HepG2 (cell line): ENCODE measurements at regions not wholly inside any gene's neighbourhood (a gene's known extent, or its start where the extent isn't known, plus 50 kb on each side); places are given as distances from the start of the nearest gene placed in this dataset.

ENCODE experiments used
- ASH2L ChIP-seq: fragments of 300-600, 200-600 bp; sonication (generic); IDR thresholded peaks from 2 replicates; pipeline ENCODE4 v1.7.0; 2017; ENCODE audit warnings: low read depth, mild to moderate bottlenecking, moderate library complexity, mixed read lengths, low read length; ENCODE audit not compliant: insufficient read length
- ATF3 ChIP-seq: sonication (generic); formaldehyde crosslinking; IDR thresholded peaks from 2 replicates; pipeline ENCODE4 v1.4.0; 2020; ENCODE audit warnings: missing genetic modification reagents
- HNRNPK ChIP-seq: fragments of 200-400 bp; formaldehyde crosslinking; IDR thresholded peaks from 2 replicates; pipeline ENCODE4 v1.6.1; 2018; ENCODE audit warnings: low read length, low read depth, moderate library complexity, mild to moderate bottlenecking; ENCODE audit not compliant: poor library complexity, severe bottlenecking
- SP4 ChIP-seq: sonication (generic); formaldehyde crosslinking; IDR thresholded peaks from 2 replicates; pipeline ENCODE4 v1.8.1; 2023; ENCODE audit warnings: mild to moderate bottlenecking, missing genetic modification reagents
- ZBTB42 ChIP-seq: sonication (generic); formaldehyde crosslinking; IDR thresholded peaks from 2 replicates; pipeline ENCODE4 v1.5.0; 2020; ENCODE audit warnings: mild to moderate bottlenecking, missing genetic modification reagents
- ZNF407 ChIP-seq: sonication (generic); formaldehyde crosslinking; IDR thresholded peaks from one replicate; pipeline ENCODE4 v1.5.1; 2020; ENCODE audit warnings: mild to moderate bottlenecking, missing genetic modification reagents; ENCODE audit errors: not compliant biosample characterization
- TF ChIP-seq, protein P1 (sequence below): sonication (generic); formaldehyde crosslinking; IDR thresholded peaks from 2 replicates; pipeline ENCODE4 v1.5.1; 2020; ENCODE audit warnings: missing genetic modification reagents, mild to moderate bottlenecking, borderline replicate concordance

DNA sequence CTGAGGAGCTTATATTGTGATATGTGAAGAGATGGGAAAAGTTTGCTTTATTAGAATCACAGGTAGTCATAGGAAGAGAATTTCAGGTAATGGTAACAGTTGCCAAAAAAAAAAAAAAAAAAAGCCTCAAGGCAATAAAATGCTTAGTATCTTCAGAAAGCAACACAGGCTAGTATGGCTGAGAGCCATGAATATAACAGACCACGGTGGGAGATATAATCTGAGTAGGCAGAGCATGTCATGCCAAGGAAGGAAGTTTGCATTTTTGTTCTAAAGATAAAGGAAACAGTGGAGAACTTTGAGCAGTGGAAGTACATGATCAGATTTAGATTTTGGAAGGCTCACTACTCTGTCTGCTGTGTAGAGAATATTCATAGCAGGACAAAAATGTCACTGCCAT lies 211.4 kb downstream of the ETS1 start (continued):
- TF ChIP-seq ZNF407 (CRISPR knock-in tag) (no peak), ASH2L (no peak), SP4 (CRISPR knock-in tag) (no peak), HNRNPK (no peak), ATF3 (no peak), ZBTB42 (CRISPR knock-in tag) (no peak)
- TF ChIP-seq, protein P1, sequence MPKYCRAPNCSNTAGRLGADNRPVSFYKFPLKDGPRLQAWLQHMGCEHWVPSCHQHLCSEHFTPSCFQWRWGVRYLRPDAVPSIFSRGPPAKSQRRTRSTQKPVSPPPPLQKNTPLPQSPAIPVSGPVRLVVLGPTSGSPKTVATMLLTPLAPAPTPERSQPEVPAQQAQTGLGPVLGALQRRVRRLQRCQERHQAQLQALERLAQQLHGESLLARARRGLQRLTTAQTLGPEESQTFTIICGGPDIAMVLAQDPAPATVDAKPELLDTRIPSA = no peak
